Uterus (tissue), 2 donors: ENCODE measurements at regions not wholly inside any gene's neighbourhood (a gene's known extent, or its start where the extent isn't known, plus 50 kb on each side); places are given as distances from the start of the nearest gene placed in this dataset.
A peak's percentile ranks its signal among the peaks of the same experiment; 100 is the strongest.

ENCODE experiments used
- CTCF ChIP-seq, 4 experiments: fragments of 200-600 bp in 2 of 4; fragments of 450-650 bp in 2 of 4; sonication (generic) in 2 of 4; IDR thresholded peaks; one replicate each; pipeline ENCODE4 v1.5.1; 2016 to 2019; ENCODE audit warnings: antibody characterized with exemption in 4 of 4, mild to moderate bottlenecking in 2 of 4, moderate library complexity in 1 of 4
- POLR2A ChIP-seq, 2 donors: fragments of 450-650 bp; IDR thresholded peaks; one replicate each; pipeline ENCODE4 v1.6.1; 2016; ENCODE audit warnings: antibody characterized with exemption in 2 of 2, mild to moderate bottlenecking in 1 of 2, moderate library complexity in 1 of 2

GRCh38 chr1:8239039-8239305 is 78.9 kb upstream of the SLC45A1 start:
- TF ChIP-seq CTCF (IDR thresholded peaks at IDR 0.05) (peak in 2 of 4 experiments; percentile 19 to 32), POLR2A (IDR thresholded peaks at IDR 0.05) (no peak)
